Thoracic aorta (tissue), 2 donors: ENCODE measurements at regions not wholly inside any gene's neighbourhood (a gene's known extent, or its start where the extent isn't known, plus 50 kb on each side); places are given as distances from the start of the nearest gene placed in this dataset.

Source experiments
- ATAC-seq: fragments of 150-250 bp; one replicate; pipeline ENCODE4 v1.8.0; 2017; ENCODE audit warnings: low read depth; ENCODE audit not compliant: insufficient number of reproducible peaks, low FRiP score
- DNase-seq: peaks from one replicate; pipeline ENCODE4 v3.0.0-alpha.2; 2020; ENCODE audit warnings: low spot score
- H3K27ac ChIP-seq, 2 donors: fragments of 200-600 bp; sonication (generic); 1 replicate in 1 of 2; 2 replicates in 1 of 2; pipeline ENCODE4 v1.5.1; 2016; ENCODE audit warnings: mild to moderate bottlenecking in 2 of 2, moderate library complexity in 2 of 2
- H3K27me3 ChIP-seq: fragments of 200-600 bp; sonication (generic); replicated peaks from 2 replicates; pipeline ENCODE4 v1.6.0; 2016; ENCODE audit warnings: mild to moderate bottlenecking; ENCODE audit not compliant: insufficient read depth
- H3K36me3 ChIP-seq: fragments of 200-600 bp; sonication (generic); one replicate; pipeline ENCODE4 v1.5.1; 2016
- H3K4me1 ChIP-seq, 2 donors: fragments of 200-600 bp; sonication (generic); 1 replicate in 1 of 2; 2 replicates in 1 of 2; pipeline versions ENCODE4 v1.5.1 to v1.6.0; 2016; ENCODE audit warnings: low read depth in 2 of 2, mild to moderate bottlenecking in 1 of 2; ENCODE audit not compliant: control insufficient read depth in 1 of 2
- H3K4me3 ChIP-seq: fragments of 200-600 bp; sonication (generic); 2 replicates; pipeline ENCODE4 v1.5.1; 2016; ENCODE audit warnings: mild to moderate bottlenecking
- H3K9me3 ChIP-seq: fragments of 200-600 bp; sonication (generic); 2 replicates; pipeline ENCODE4 v1.5.1; 2016
- CTCF ChIP-seq: fragments of 200-600 bp; sonication (generic); IDR thresholded peaks from one replicate; pipeline ENCODE4 v1.5.1; 2019; ENCODE audit warnings: antibody characterized with exemption

DNA sequence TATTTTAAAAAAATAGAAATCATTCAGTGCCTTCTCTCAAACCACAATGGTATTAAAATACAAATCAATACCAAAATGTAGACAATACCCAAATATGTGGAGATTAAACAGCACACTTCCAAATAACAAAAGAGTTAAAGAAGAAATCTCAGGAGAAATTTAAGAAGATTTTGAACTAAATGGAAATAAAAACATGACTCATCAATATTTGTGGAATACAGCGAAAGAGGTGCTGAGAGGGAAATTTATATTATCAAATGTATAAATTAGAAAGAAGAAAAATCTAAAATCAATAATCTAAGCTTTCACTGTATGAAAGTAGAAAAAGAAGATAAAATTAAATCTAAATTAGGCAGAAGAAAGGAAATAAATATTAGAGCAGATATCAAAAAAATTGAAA lies 233.1 kb downstream of the RPIA start:
- Histone ChIP-seq H3K27ac (no peak overlapping the region), H3K27me3 (no peaks in the 10 kb centered on the region), H3K4me3 (no peak overlapping the region), H3K9me3 (no peaks in the 10 kb centered on the region), H3K36me3 (no peaks in the 10 kb centered on the region), H3K4me1 (no peaks in the 10 kb centered on the region)
- ATAC-seq (no peak), DNase-seq (no peak)
- no peak for TF ChIP-seq CTCF

DNA sequence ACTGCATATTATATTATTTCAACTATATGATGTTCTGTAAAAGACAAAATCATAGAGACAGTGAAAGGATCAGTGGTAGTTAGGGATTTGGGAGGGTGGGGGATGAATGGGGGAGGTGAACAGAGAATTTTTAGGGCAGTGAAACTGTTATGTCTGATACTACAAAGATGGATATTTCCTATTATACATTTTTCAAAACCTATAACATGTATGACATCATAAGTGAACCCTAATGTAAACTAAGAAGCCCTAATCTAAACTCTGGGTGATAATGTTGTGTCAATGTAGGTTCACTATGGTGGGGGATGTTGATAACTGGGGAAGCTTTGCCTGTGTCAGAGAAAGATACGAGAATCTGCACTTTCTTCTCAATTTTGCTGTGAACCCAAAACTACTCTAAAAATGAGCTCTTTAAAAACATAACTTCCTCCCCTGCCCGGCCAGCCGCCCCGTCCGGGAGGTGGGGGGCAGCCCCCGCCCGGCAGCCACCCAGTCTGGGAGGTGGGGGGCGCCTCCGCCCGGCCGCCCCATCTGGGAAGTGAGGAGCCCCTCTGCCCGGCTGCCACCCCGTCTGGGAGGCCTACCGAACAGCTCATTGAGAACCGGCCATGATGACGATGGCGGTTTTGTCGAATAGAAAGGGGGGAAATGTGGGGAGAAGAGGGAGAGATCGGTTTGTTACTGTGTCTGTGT lies 234.4 kb downstream of the RPIA start:
- H3K36me3 ChIP-seq, result no peaks in the 10 kb centered on the region
- no peak overlapping the region for H3K4me3 ChIP-seq
- DNase-seq (no peak), ATAC-seq (no peak)
- H3K27me3 ChIP-seq, result no peaks in the 10 kb centered on the region
- no peak for TF ChIP-seq CTCF
- no peaks in the 10 kb centered on the region for H3K9me3 ChIP-seq
- no peaks in the 10 kb centered on the region for H3K4me1 ChIP-seq
- H3K27ac ChIP-seq, result no peak overlapping the region

GRCh38 chr2:88927128-88927527 lies 235.7 kb downstream of the RPIA start:
- H3K9me3 ChIP-seq, result no peaks in the 10 kb centered on the region
- H3K4me3 ChIP-seq, result no peak overlapping the region
- DNase-seq, result no peak
- no peak for TF ChIP-seq CTCF
- no peaks in the 10 kb centered on the region for H3K27me3 ChIP-seq
- no peaks in the 10 kb centered on the region for H3K36me3 ChIP-seq
- no peak overlapping the region for H3K27ac ChIP-seq
- no peaks in the 10 kb centered on the region for H3K4me1 ChIP-seq
- no peak for ATAC-seq

GRCh38 chr2:88930659-88931058 lies 239.2 kb downstream of the RPIA start:
- TF ChIP-seq CTCF, result no peak
- no peaks in the 10 kb centered on the region for H3K9me3 ChIP-seq
- ATAC-seq, result no peak

GRCh38 chr2:88932686-88933085 lies 241.2 kb downstream of the RPIA start:
- ATAC-seq, result no peak
- Histone ChIP-seq H3K4me1 (no peaks in the 10 kb centered on the region), H3K36me3 (no peaks in the 10 kb centered on the region), H3K9me3 (no peaks in the 10 kb centered on the region), H3K27ac (no peak overlapping the region), H3K4me3 (no peak overlapping the region), H3K27me3 (no peaks in the 10 kb centered on the region)
- no peak for TF ChIP-seq CTCF
- DNase-seq, result no peak

More at GRCh38 chr2:88930659-88931058, 239.2 kb downstream of the RPIA start:
- Histone ChIP-seq H3K27ac (no peak overlapping the region), H3K4me3 (no peak overlapping the region), H3K27me3 (no peaks in the 10 kb centered on the region), H3K36me3 (no peaks in the 10 kb centered on the region), H3K4me1 (no peaks in the 10 kb centered on the region)
- no peak for DNase-seq
